Lung (tissue), 11 donors: ENCODE measurements at regions not wholly inside any gene's neighbourhood (a gene's known extent, or its start where the extent isn't known, plus 50 kb on each side); places are given as distances from the start of the nearest gene placed in this dataset.
A peak's percentile ranks its signal among the peaks of the same experiment; 100 is the strongest.

Source experiments
- ATAC-seq: fragments of 200-7000 bp; cut with Tn5 transposase; one replicate; pipeline ENCODE4 v1.9.1; 2020; ENCODE audit warnings: moderate number of reproducible peaks; ENCODE audit not compliant: insufficient read depth, low FRiP score
- DNase-seq, 3 donors: peaks; one replicate each; pipeline ENCODE4 v3.0.0-alpha.2; 2013 to 2017
- H3K27ac ChIP-seq, 2 donors: one replicate each; pipeline ENCODE4 v1.5.1; 2013; ENCODE audit warnings: mild to moderate bottlenecking in 2 of 2, moderate library complexity in 2 of 2, control low read depth in 1 of 2, inconsistent platforms in 1 of 2, low read depth in 1 of 2, low read length in 1 of 2
- H3K27me3 ChIP-seq, 3 donors: one replicate each; pipeline ENCODE4 v1.5.1; 2013; ENCODE audit warnings: low read length in 2 of 3; ENCODE audit not compliant: control insufficient read depth in 3 of 3, insufficient read depth in 3 of 3
- H3K36me3 ChIP-seq, 4 donors: one replicate each; pipeline ENCODE4 v1.5.1; 2013; ENCODE audit warnings: low read length in 4 of 4, mild to moderate bottlenecking in 1 of 4, moderate library complexity in 1 of 4; ENCODE audit not compliant: control insufficient read depth in 4 of 4, insufficient read depth in 4 of 4
- H3K4me1 ChIP-seq, 5 donors: one replicate each; pipeline ENCODE4 v1.5.1; 2013; ENCODE audit warnings: low read length in 5 of 5, mild to moderate bottlenecking in 2 of 5, moderate library complexity in 1 of 5; ENCODE audit not compliant: control insufficient read depth in 5 of 5, insufficient read depth in 5 of 5
- H3K4me3 ChIP-seq: one replicate; pipeline ENCODE4 v1.5.1; 2013; ENCODE audit warnings: mild to moderate bottlenecking, control low read depth, moderate library complexity
- H3K9ac ChIP-seq, 2 donors: one replicate each; pipeline ENCODE4 v1.5.1; 2013; ENCODE audit warnings: low read length in 2 of 2, control low read depth in 1 of 2; ENCODE audit not compliant: insufficient read depth in 1 of 2
- H3K9me3 ChIP-seq, 4 donors: one replicate each; pipeline ENCODE4 v1.5.1; 2013; ENCODE audit warnings: low read length in 3 of 4, mild to moderate bottlenecking in 1 of 4, moderate library complexity in 1 of 4; ENCODE audit not compliant: control insufficient read depth in 4 of 4, insufficient read depth in 3 of 4
- WGBS, 2 donors: extraction: QIAGEN DNeasy Blood & Tissue Kit; methylation state at CpG; one replicate each; pipeline ENCODE4 v1.1.7; 2013; 5-methylcytosine and 5-hydroxymethylcytosine counted together
- TF ChIP-seq, protein P1 (sequence below): IDR thresholded peaks from 2 replicates; pipeline ENCODE4 v1.5.1; 2012; ENCODE audit warnings: mild to moderate bottlenecking; ENCODE audit errors: control extremely low read depth, extremely low read depth
- donor health status: control.
- donor health status: control.
- donor health status: Bipolar disorder and iron deficiency.
- donor health status: healthy.
- donor health status: DM: yes; HTN: yes; CAD: no.

- no peak for DNase-seq
- no peak overlapping the region for H3K27ac ChIP-seq
- H3K36me3 ChIP-seq: no peaks in the 10 kb centered on the region
- H3K27me3 ChIP-seq: no peaks in the 10 kb centered on the region
- H3K4me3 ChIP-seq: no peak overlapping the region
- TF ChIP-seq, protein P1, sequence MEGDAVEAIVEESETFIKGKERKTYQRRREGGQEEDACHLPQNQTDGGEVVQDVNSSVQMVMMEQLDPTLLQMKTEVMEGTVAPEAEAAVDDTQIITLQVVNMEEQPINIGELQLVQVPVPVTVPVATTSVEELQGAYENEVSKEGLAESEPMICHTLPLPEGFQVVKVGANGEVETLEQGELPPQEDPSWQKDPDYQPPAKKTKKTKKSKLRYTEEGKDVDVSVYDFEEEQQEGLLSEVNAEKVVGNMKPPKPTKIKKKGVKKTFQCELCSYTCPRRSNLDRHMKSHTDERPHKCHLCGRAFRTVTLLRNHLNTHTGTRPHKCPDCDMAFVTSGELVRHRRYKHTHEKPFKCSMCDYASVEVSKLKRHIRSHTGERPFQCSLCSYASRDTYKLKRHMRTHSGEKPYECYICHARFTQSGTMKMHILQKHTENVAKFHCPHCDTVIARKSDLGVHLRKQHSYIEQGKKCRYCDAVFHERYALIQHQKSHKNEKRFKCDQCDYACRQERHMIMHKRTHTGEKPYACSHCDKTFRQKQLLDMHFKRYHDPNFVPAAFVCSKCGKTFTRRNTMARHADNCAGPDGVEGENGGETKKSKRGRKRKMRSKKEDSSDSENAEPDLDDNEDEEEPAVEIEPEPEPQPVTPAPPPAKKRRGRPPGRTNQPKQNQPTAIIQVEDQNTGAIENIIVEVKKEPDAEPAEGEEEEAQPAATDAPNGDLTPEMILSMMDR: no peak
- no peak overlapping the region for H3K9ac ChIP-seq
- H3K9me3 ChIP-seq: no peaks in the 10 kb centered on the region
- no peaks in the 10 kb centered on the region for H3K4me1 ChIP-seq
- no peak for ATAC-seq
Measured at GRCh38 chr20:12729326-12729725, 279.4 kb upstream of the SPTLC3 start.

GRCh38 chr20:12733811-12734210 is 275.0 kb upstream of the SPTLC3 start:
- TF ChIP-seq, protein P1: no peak
- Histone ChIP-seq H3K27me3 (no peaks in the 10 kb centered on the region), H3K9me3 (peaks cover 0 to 2% (median 0%) of the 10 kb centered on the region in 4 donors), H3K4me3 (no peak overlapping the region), H3K9ac (no peak overlapping the region), H3K36me3 (no peaks in the 10 kb centered on the region), H3K4me1 (no peaks in the 10 kb centered on the region), H3K27ac (no peak overlapping the region)
- WGBS, 2 donors: 69 to 80% methylated on average over 3 of the region's 3 CpGs
- ATAC-seq (no peak), DNase-seq (no peak)

GRCh38 chr20:12737497-12737896 is 271.3 kb upstream of the SPTLC3 start:
- Histone ChIP-seq H3K9ac (no peak overlapping the region), H3K4me3 (no peak overlapping the region), H3K36me3 (no peaks in the 10 kb centered on the region), H3K27me3 (no peaks in the 10 kb centered on the region), H3K27ac (peak overlapping the region in 1 of 2 donors; percentile 33), H3K9me3 (peaks cover 0 to 2% (median 0%) of the 10 kb centered on the region in 4 donors), H3K4me1 (no peaks in the 10 kb centered on the region)
- 78 to 85% methylated on average over 4 of the region's 4 CpGs for WGBS, 2 donors
- TF ChIP-seq, protein P1: no peak
- DNase-seq (no peak), ATAC-seq (no peak)

DNA sequence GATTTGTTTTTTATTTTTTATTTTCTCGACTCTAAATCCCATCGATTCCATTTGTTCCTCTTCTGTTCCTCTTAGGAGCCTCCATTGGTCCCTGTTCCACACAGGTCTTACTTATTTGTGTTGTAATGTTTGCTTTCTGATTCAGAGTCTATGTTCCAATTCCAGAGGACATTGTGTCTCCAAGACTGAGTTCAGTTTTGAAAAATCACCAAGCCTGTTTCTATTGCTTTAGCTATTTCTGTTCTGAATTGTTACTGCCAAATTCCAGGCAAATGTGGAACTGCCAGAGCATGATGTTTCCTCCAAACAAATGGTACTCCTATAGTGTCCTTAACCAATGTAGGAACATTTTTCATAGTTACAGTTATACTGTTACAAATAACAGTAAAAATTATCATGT is 270.9 kb upstream of the SPTLC3 start:
- 92 to 97% methylated on average over 2 of the region's 2 CpGs for WGBS, 2 donors
- TF ChIP-seq, protein P1: no peak
- Histone ChIP-seq H3K4me3 (no peak overlapping the region), H3K9ac (no peak overlapping the region), H3K9me3 (peaks cover 0 to 2% (median 0%) of the 10 kb centered on the region in 4 donors), H3K36me3 (no peaks in the 10 kb centered on the region), H3K27me3 (no peaks in the 10 kb centered on the region), H3K27ac (no peak overlapping the region), H3K4me1 (no peaks in the 10 kb centered on the region)
- ATAC-seq (no peak), DNase-seq (no peak)
